Transverse colon (tissue), 4 donors: ENCODE measurements at regions not wholly inside any gene's neighbourhood (a gene's known extent, or its start where the extent isn't known, plus 50 kb on each side); places are given as distances from the start of the nearest gene placed in this dataset.

ENCODE experiments used
- DNase-seq: peaks from one replicate; pipeline ENCODE4 v3.0.0-alpha.2; 2019
- H3K27ac ChIP-seq, 4 donors: fragments of 200-600 bp; sonication (generic); 2 replicates each; pipeline ENCODE4 v1.5.1; 2016 to 2018; ENCODE audit warnings: inconsistent platforms in 4 of 4
- H3K27me3 ChIP-seq: fragments of 200-600 bp; sonication (generic); 2 replicates; pipeline ENCODE4 v1.5.1; 2017; ENCODE audit warnings: inconsistent platforms
- H3K36me3 ChIP-seq, 4 donors: fragments of 200-600 bp; sonication (generic); 2 replicates each; pipeline ENCODE4 v1.5.1; 2017 to 2019; ENCODE audit warnings: inconsistent platforms in 4 of 4
- H3K4me1 ChIP-seq, 4 donors: fragments of 200-600 bp; sonication (generic); 2 replicates each; pipeline ENCODE4 v1.5.1; 2017 to 2020; ENCODE audit warnings: inconsistent platforms in 4 of 4
- H3K4me3 ChIP-seq, 4 donors: fragments of 200-600 bp; sonication (generic); 1 replicate in 1 of 4; 2 replicates in 3 of 4; pipeline versions ENCODE4 v1.5.1 to v1.6.1; 2017 to 2019; ENCODE audit warnings: inconsistent platforms in 4 of 4
- H3K9me3 ChIP-seq, 2 donors: fragments of 200-600 bp; sonication (generic); 2 replicates each; pipeline ENCODE4 v1.5.1; 2017 to 2019; ENCODE audit warnings: inconsistent platforms in 2 of 2
- CTCF ChIP-seq, 5 experiments: fragments of 200-600 bp in 3 of 5; fragments of 450-650 bp in 2 of 5; sonication (generic) in 3 of 5; IDR thresholded peaks; 1 replicate in 2 of 5; 2 replicates in 3 of 5; pipeline ENCODE4 v1.5.1; 2016 to 2017; ENCODE audit warnings: antibody characterized with exemption in 5 of 5, inconsistent platforms in 3 of 5, mild to moderate bottlenecking in 2 of 5, moderate library complexity in 1 of 5
- EP300 ChIP-seq: sonication (generic); formaldehyde crosslinking; IDR thresholded peaks from one replicate; pipeline ENCODE4 v1.6.1; 2017; ENCODE audit warnings: antibody characterized with exemption, low read depth
- POLR2A ChIP-seq: fragments of 450-650 bp; IDR thresholded peaks from one replicate; pipeline ENCODE4 v1.6.1; 2016; ENCODE audit warnings: antibody characterized with exemption, mild to moderate bottlenecking, moderate library complexity
- POLR2AphosphoS5 ChIP-seq, 3 donors: sonication (generic); formaldehyde crosslinking; IDR thresholded peaks; one replicate each; pipeline ENCODE4 v1.6.1; 2016; ENCODE audit warnings: antibody characterized with exemption in 3 of 3
- WGBS, 2 donors: methylation state at CpG; one replicate each; pipeline ENCODE4 v1.1.5; 2018; ENCODE audit warnings: low coverage in 1 of 2; 5-methylcytosine and 5-hydroxymethylcytosine counted together
- in situ Hi-C, 4 donors: fragments of 200-750 bp; cut with MboI; loops; one replicate each; pipeline versions ENCODE4 v1.15.0 to v1.15.1; 2017; ENCODE audit warnings: low sequenced_read_pairs in 3 of 4, low pct_ligation_motif_present in 1 of 4, low pct_unique_long_range_greater_than_20kb in 1 of 4
- intact Hi-C: fragments of 100-400 bp; cut with DNase I; formaldehyde crosslinking; loops from one replicate; pipeline ENCODE4 v1.15.1; 2023; ENCODE audit warnings: low total_unique reads

GRCh38 chr3:64303401-64303800 is 78.1 kb upstream of the PRICKLE2 start:
- no peak for TF ChIP-seq CTCF (IDR thresholded peaks at IDR 0.05)
- TF ChIP-seq EP300: no peak
- TF ChIP-seq POLR2A: no peak
- no peak for TF ChIP-seq POLR2AphosphoS5 (IDR thresholded peaks at IDR 0.05)
- no peaks in the 10 kb centered on the region for H3K4me1 ChIP-seq
- H3K9me3 ChIP-seq: no peaks in the 10 kb centered on the region
- H3K27me3 ChIP-seq: no peaks in the 10 kb centered on the region
- in situ Hi-C loops (no loop called here), intact Hi-C loops (no loop called here)
- no peaks in the 10 kb centered on the region for H3K36me3 ChIP-seq
- 82 to 96% methylated on average over 2 to 6 of the region's 6 CpGs for WGBS, 2 donors
- H3K4me3 ChIP-seq: no peak overlapping the region
- H3K27ac ChIP-seq: no peak overlapping the region
- DNase-seq: no peak

GRCh38 chr3:64301476-64301875 is 76.2 kb upstream of the PRICKLE2 start:
- Histone ChIP-seq H3K27me3 (no peaks in the 10 kb centered on the region), H3K4me1 (no peaks in the 10 kb centered on the region), H3K27ac (no peak overlapping the region), H3K36me3 (no peaks in the 10 kb centered on the region), H3K4me3 (no peak overlapping the region), H3K9me3 (peaks cover 0 to 4% of the 10 kb centered on the region in 2 donors)
- WGBS, 2 donors: 71 to 74% methylated on average over 2 of the region's 2 CpGs
- intact Hi-C loops (no loop called here), in situ Hi-C loops (no loop called here)
- DNase-seq: no peak
- no peak for TF ChIP-seq EP300
- no peak for TF ChIP-seq POLR2AphosphoS5 (IDR thresholded peaks at IDR 0.05)
- no peak for TF ChIP-seq POLR2A
- TF ChIP-seq CTCF (IDR thresholded peaks at IDR 0.05): no peak

GRCh38 chr3:64300790-64301423 is 75.6 kb upstream of the PRICKLE2 start:
- in situ Hi-C loops: no loop called here
- H3K4me3 ChIP-seq: no peak overlapping the region

GRCh38 chr3:64299206-64299605 is 73.9 kb upstream of the PRICKLE2 start:
- Histone ChIP-seq H3K9me3 (peaks cover 0 to 4% of the 10 kb centered on the region in 2 donors), H3K36me3 (no peaks in the 10 kb centered on the region), H3K27ac (no peak overlapping the region), H3K27me3 (no peaks in the 10 kb centered on the region), H3K4me3 (no peak overlapping the region), H3K4me1 (no peaks in the 10 kb centered on the region)
- TF ChIP-seq CTCF (IDR thresholded peaks at IDR 0.05): no peak
- no peak for TF ChIP-seq POLR2A
- no peak for TF ChIP-seq EP300
- TF ChIP-seq POLR2AphosphoS5 (IDR thresholded peaks at IDR 0.05): no peak
- WGBS, 2 donors: 50 to 77% methylated on average over 1 of the region's 1 CpG
- DNase-seq: no peak
- in situ Hi-C loops (no loop called here), intact Hi-C loops (no loop called here)

More at GRCh38 chr3:64300790-64301423, 75.6 kb upstream of the PRICKLE2 start:
- TF ChIP-seq EP300: no peak
- no peak for TF ChIP-seq POLR2A
- no peak for TF ChIP-seq CTCF (IDR thresholded peaks at IDR 0.05)
- no peak for TF ChIP-seq POLR2AphosphoS5 (IDR thresholded peaks at IDR 0.05)
- WGBS, 2 donors: 43 to 63% methylated on average over 1 of the region's 1 CpG
- H3K4me1 ChIP-seq: no peaks in the 10 kb centered on the region
- H3K9me3 ChIP-seq: peaks cover 0 to 4% of the 10 kb centered on the region in 2 donors
- intact Hi-C loops: no loop called here
- DNase-seq: no peak
- no peaks in the 10 kb centered on the region for H3K36me3 ChIP-seq
- H3K27ac ChIP-seq: no peak overlapping the region
- no peaks in the 10 kb centered on the region for H3K27me3 ChIP-seq
